Spleen (tissue), 7 donors: ENCODE measurements at regions not wholly inside any gene's neighbourhood (a gene's known extent, or its start where the extent isn't known, plus 50 kb on each side); places are given as distances from the start of the nearest gene placed in this dataset.

Source experiments
- CTCF ChIP-seq, 11 experiments: fragments of 200-600 bp in 7 of 11; fragments of 450-650 bp in 4 of 11; sonication (generic) in 4 of 11; IDR thresholded peaks in 8 of 11; conservative IDR thresholded peaks in 3 of 11; 1 replicate in 7 of 11; 2 replicates in 4 of 11; pipeline versions ENCODE4 v1.4.0 to v1.8.0; 2016 to 2021; ENCODE audit warnings: antibody characterized with exemption in 11 of 11, inconsistent platforms in 4 of 11, mild to moderate bottlenecking in 1 of 11
- POLR2A ChIP-seq, 3 donors: fragments of 450-650 bp; IDR thresholded peaks; one replicate each; pipeline ENCODE4 v1.5.1; 2017; ENCODE audit warnings: antibody characterized with exemption in 3 of 3, mild to moderate bottlenecking in 1 of 3
- POLR2AphosphoS5 ChIP-seq, 3 donors: sonication (generic); formaldehyde crosslinking; IDR thresholded peaks; one replicate each; pipeline ENCODE4 v1.5.1; 2017; ENCODE audit warnings: antibody characterized with exemption in 3 of 3
- donor health status: DM: no; HTN: no; CAD: no; lungs with moderate emphysema.
- donor health status: DM: no; HTN: no; CAD: no.
- donor health status: DM: no; HTN: no; CAD: no.

DNA sequence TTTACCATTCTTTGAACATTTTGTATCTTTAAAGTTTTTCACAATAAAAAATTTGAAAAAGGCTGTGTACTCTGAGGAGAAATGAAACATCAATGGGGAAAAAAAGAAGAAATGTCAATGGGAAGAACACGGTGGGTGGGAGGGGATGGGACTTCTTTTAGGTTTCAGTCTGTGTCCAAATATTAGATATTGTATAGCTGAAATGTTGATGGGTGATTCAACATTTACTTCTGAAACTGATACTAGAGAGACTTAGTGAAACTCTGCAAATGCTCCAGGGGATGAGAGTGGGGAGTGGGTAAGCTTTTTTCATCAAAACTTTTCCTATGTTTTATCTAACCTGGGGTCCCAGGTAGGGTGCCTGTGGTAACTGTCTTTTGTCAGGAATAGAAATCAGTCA lies 311.9 kb downstream of the MAN2A1 start:
- TF ChIP-seq POLR2A (IDR thresholded peaks at IDR 0.05) (no peak), CTCF (IDR thresholded peaks at IDR 0.05 in 8 of 11, conservative IDR thresholded peaks at IDR 0.05 in 3 of 11) (no peak), POLR2AphosphoS5 (IDR thresholded peaks at IDR 0.05) (no peak)
